T-helper 9 cell (primary cell): ENCODE measurements at regions not wholly inside any gene's neighbourhood (a gene's known extent, or its start where the extent isn't known, plus 50 kb on each side); places are given as distances from the start of the nearest gene placed in this dataset.
A peak's percentile ranks its signal among the peaks of the same experiment; 100 is the strongest.
"Not testable (repeated sequence)": the region's sequence is repeated elsewhere in the genome, so short reads cannot be mapped to it uniquely, and the experiment has no call there.

Experiments used
- DNase-seq: peaks from one replicate; pipeline ENCODE4 v3.0.0-alpha.2; 2020

GRCh38 chr5:40108764-40109390 is 570.8 kb upstream of the PTGER4 start:
- not testable (repeated sequence) for DNase-seq

- DNase-seq = not testable (repeated sequence)
These were observed 571.9 kb upstream of the PTGER4 start for GRCh38 chr5:40107786-40108185.

GRCh38 chr5:40106847-40107246 is 572.9 kb upstream of the PTGER4 start:
- no peak for DNase-seq

- DNase-seq = no peak
These were observed 581.4 kb upstream of the PTGER4 start for GRCh38 chr5:40098313-40098712.

- DNase-seq = no peak
These were observed 586.2 kb upstream of the PTGER4 start for GRCh38 chr5:40093550-40093949.

- no peak for DNase-seq
These were observed 590.4 kb upstream of the PTGER4 start for GRCh38 chr5:40089269-40089668.

- DNase-seq = no peak
These were observed 595.1 kb upstream of the PTGER4 start for GRCh38 chr5:40084614-40085013.

GRCh38 chr5:40082313-40082712 is 597.4 kb upstream of the PTGER4 start:
- DNase-seq = no peak

GRCh38 chr5:40080191-40080590 is 599.5 kb upstream of the PTGER4 start:
- no peak for DNase-seq

GRCh38 chr5:40078898-40079575 is 600.7 kb upstream of the PTGER4 start:
- DNase-seq = no peak

- no peak for DNase-seq
These were observed 604.9 kb upstream of the PTGER4 start for GRCh38 chr5:40074826-40075225.

- no peak for DNase-seq
These were observed 605.8 kb upstream of the PTGER4 start for GRCh38 chr5:40073927-40074326.

- DNase-seq = no peak
These were observed 607.8 kb upstream of the PTGER4 start for GRCh38 chr5:40071870-40072269.

GRCh38 chr5:40066616-40067015 is 613.1 kb upstream of the PTGER4 start:
- DNase-seq = no peak

- DNase-seq = no peak
These were observed 626.9 kb upstream of the PTGER4 start for GRCh38 chr5:40052808-40053207.

- no peak for DNase-seq
These were observed 622.0 kb upstream of the DAB2 start for GRCh38 chr5:40046792-40047191.

GRCh38 chr5:40045429-40045828 is 620.6 kb upstream of the DAB2 start:
- no peak for DNase-seq

- no peak for DNase-seq
These were observed 619.1 kb upstream of the DAB2 start for GRCh38 chr5:40043916-40044315.

GRCh38 chr5:40041452-40041851 is 616.7 kb upstream of the DAB2 start:
- no peak for DNase-seq

GRCh38 chr5:40037713-40038112 is 612.9 kb upstream of the DAB2 start:
- DNase-seq = no peak

- no peak for DNase-seq
These were observed 609.7 kb upstream of the DAB2 start for GRCh38 chr5:40034441-40034840.

GRCh38 chr5:40033411-40033810 is 608.6 kb upstream of the DAB2 start:
- peak; percentile 1 for DNase-seq

GRCh38 chr5:40033009-40033408 is 608.2 kb upstream of the DAB2 start:
- no peak for DNase-seq

GRCh38 chr5:40030661-40031060 is 605.9 kb upstream of the DAB2 start:
- DNase-seq = no peak
